ENCODE measurements at regions not wholly inside any gene's neighbourhood (a gene's known extent, or its start where the extent isn't known, plus 50 kb on each side); places are given as distances from the start of the nearest gene placed in this dataset.

- Histone ChIP-seq H3K9me3 (replicated peaks in 1 of 3) (no peaks in the 10 kb centered on the region), H3K4me3 (no peak overlapping the region), H3K4me1 (replicated peaks in 1 of 2) (no peaks in the 10 kb centered on the region), H3K36me3 (replicated peaks in 1 of 2) (no peaks in the 10 kb centered on the region), H3K27ac (no peak overlapping the region), H3K27me3 (no peaks in the 10 kb centered on the region)
- TF ChIP-seq CTCF (IDR thresholded peaks at IDR 0.05) (no peak), POLR2A (IDR thresholded peaks at IDR 0.05) (no peak)
- DNase-seq, result no peak
- intact Hi-C loops (cut with DNase I), result no loop called here
- WGBS, 4 donors, result 60 to 87% (median 71%) methylated on average over 3 of the region's 3 CpGs
These were observed 264.8 kb downstream of the CDK5RAP2 start for GRCh38 chr9:120315154-120315553.

GRCh38 chr9:120312031-120312430, 267.9 kb downstream of the CDK5RAP2 start:
- Histone ChIP-seq H3K27me3 (no peaks in the 10 kb centered on the region), H3K27ac (no peak overlapping the region), H3K4me1 (replicated peaks in 1 of 2) (no peaks in the 10 kb centered on the region), H3K36me3 (replicated peaks in 1 of 2) (no peaks in the 10 kb centered on the region), H3K4me3 (no peak overlapping the region), H3K9me3 (replicated peaks in 1 of 3) (no peaks in the 10 kb centered on the region)
- intact Hi-C loops (cut with DNase I), result no loop called here
- no peak for TF ChIP-seq POLR2A (IDR thresholded peaks at IDR 0.05)
- no peak for TF ChIP-seq CTCF (IDR thresholded peaks at IDR 0.05)
- WGBS, 4 donors, result 77 to 94% (median 86%) methylated on average over 2 of the region's 2 CpGs
- DNase-seq, result no peak

- WGBS, 4 donors, result 60 to 92% (median 87%) methylated on average over 1 to 3 of the region's 3 CpGs
- DNase-seq, result no peak
- no peak overlapping the region for H3K27ac ChIP-seq
These were observed 269.9 kb downstream of the CDK5RAP2 start for GRCh38 chr9:120310035-120310434.

GRCh38 chr9:120308495-120308894, 271.5 kb downstream of the CDK5RAP2 start:
- Histone ChIP-seq H3K27ac (no peak overlapping the region), H3K9me3 (replicated peaks in 1 of 3) (no peaks in the 10 kb centered on the region), H3K4me3 (no peak overlapping the region), H3K27me3 (no peaks in the 10 kb centered on the region), H3K4me1 (replicated peaks in 1 of 2) (no peaks in the 10 kb centered on the region), H3K36me3 (replicated peaks in 1 of 2) (no peaks in the 10 kb centered on the region)
- TF ChIP-seq CTCF (IDR thresholded peaks at IDR 0.05) (no peak), POLR2A (IDR thresholded peaks at IDR 0.05) (no peak)
- no peak for DNase-seq
- WGBS, 4 donors, result 49 to 75% (median 57%) methylated on average over 2 to 3 of the region's 3 CpGs
- intact Hi-C loops (cut with DNase I), result no loop called here

More at GRCh38 chr9:120310035-120310434, 269.9 kb downstream of the CDK5RAP2 start:
- Histone ChIP-seq H3K4me1 (replicated peaks in 1 of 2) (no peaks in the 10 kb centered on the region), H3K4me3 (no peak overlapping the region), H3K36me3 (replicated peaks in 1 of 2) (no peaks in the 10 kb centered on the region), H3K9me3 (replicated peaks in 1 of 3) (no peaks in the 10 kb centered on the region), H3K27me3 (no peaks in the 10 kb centered on the region)
- TF ChIP-seq CTCF (IDR thresholded peaks at IDR 0.05) (no peak), POLR2A (IDR thresholded peaks at IDR 0.05) (no peak)
- intact Hi-C loops (cut with DNase I), result no loop called here
